Thymus (tissue), 11 donors: ENCODE measurements at regions not wholly inside any gene's neighbourhood (a gene's known extent, or its start where the extent isn't known, plus 50 kb on each side); places are given as distances from the start of the nearest gene placed in this dataset.

Source experiments
- DNase-seq, 9 donors: peaks; one replicate each; pipeline ENCODE4 v3.0.0-alpha.2; 2013; ENCODE audit warnings: low spot score in 9 of 9, low read depth in 6 of 9, missing footprints in 1 of 9
- H3K27ac ChIP-seq, 2 donors: one replicate each; pipeline ENCODE4 v1.5.1; 2013; ENCODE audit warnings: control low read depth in 1 of 2, low read depth in 1 of 2, low read length in 1 of 2, mild to moderate bottlenecking in 1 of 2, moderate library complexity in 1 of 2
- H3K27me3 ChIP-seq, 2 donors: one replicate each; pipeline ENCODE4 v1.5.1; 2013; ENCODE audit warnings: low read length in 1 of 2; ENCODE audit not compliant: control insufficient read depth in 2 of 2, insufficient read depth in 1 of 2
- H3K36me3 ChIP-seq, 2 donors: one replicate each; pipeline ENCODE4 v1.5.1; 2013; ENCODE audit warnings: low read length in 1 of 2, mild to moderate bottlenecking in 1 of 2, moderate library complexity in 1 of 2; ENCODE audit not compliant: control insufficient read depth in 2 of 2, insufficient read depth in 2 of 2
- H3K4me1 ChIP-seq, 2 donors: one replicate each; pipeline ENCODE4 v1.5.1; 2013; ENCODE audit warnings: low read length in 2 of 2; ENCODE audit not compliant: control insufficient read depth in 2 of 2, insufficient read depth in 2 of 2
- H3K4me3 ChIP-seq, 2 donors: one replicate each; pipeline ENCODE4 v1.5.1; 2013; ENCODE audit warnings: low read length in 2 of 2, control low read depth in 1 of 2, mild to moderate bottlenecking in 1 of 2
- H3K9me3 ChIP-seq, 2 donors: one replicate each; pipeline ENCODE4 v1.5.1; 2013; ENCODE audit warnings: low read length in 1 of 2, mild to moderate bottlenecking in 1 of 2; ENCODE audit not compliant: control insufficient read depth in 2 of 2, insufficient read depth in 1 of 2
- WGBS: extraction: QIAGEN DNeasy Blood & Tissue Kit; methylation state at CpG from one replicate; pipeline ENCODE4 v1.1.7; 2013; 5-methylcytosine and 5-hydroxymethylcytosine counted together
- donor health status: healthy.

DNA sequence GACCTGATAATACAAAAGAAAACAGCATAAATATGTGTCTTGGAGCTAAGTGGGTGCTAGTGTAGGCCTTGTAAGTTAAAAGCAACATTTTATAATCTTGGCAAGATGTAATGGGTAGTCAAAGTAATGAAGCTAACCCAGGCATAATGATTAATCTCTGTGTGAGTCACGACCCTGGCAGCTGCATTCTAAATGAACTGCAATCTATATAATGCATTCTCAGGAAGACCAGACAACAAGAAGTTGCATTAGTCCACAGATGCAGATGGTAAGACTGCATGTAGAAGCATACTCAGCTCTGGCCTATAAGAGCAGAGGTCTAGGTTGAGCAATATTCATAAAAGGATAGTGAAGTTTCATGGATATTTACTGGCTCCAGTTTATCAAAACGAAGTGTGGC, 85.6 kb upstream of the ETAA1 start:
- Histone ChIP-seq H3K9me3 (no peaks in the 10 kb centered on the region), H3K36me3 (no peaks in the 10 kb centered on the region), H3K27me3 (no peaks in the 10 kb centered on the region), H3K4me3 (no peak overlapping the region), H3K4me1 (no peaks in the 10 kb centered on the region), H3K27ac (no peak overlapping the region)
- WGBS, result 87% methylated on average over 2 of the region's 2 CpGs
- DNase-seq, result no peak

DNA sequence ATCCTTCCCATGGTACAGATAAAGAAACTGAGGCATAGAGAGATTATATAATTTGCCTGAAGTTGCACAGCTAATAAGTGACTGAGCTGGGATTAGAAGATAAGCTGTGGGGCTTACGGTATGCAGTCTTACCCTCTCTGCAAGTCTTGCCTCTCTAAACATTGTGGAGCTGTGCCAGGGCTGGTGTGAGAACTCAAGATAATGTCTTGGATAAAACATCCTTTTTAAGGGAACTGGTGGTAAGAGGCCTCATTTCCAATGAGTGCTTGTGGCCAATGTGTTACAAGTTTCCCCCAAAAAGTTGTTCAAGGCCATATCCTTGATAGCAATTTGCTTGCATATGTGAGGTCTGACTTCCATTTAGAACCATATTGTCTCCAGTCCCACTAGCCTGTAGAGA, 84.3 kb upstream of the ETAA1 start:
- H3K4me1 ChIP-seq, result no peaks in the 10 kb centered on the region
- no peak overlapping the region for H3K4me3 ChIP-seq
- H3K27me3 ChIP-seq, result no peaks in the 10 kb centered on the region
- H3K27ac ChIP-seq, result no peak overlapping the region
- no peak for DNase-seq
- no peaks in the 10 kb centered on the region for H3K36me3 ChIP-seq
- WGBS, result 51% methylated on average over 1 of the region's 1 CpG
- H3K9me3 ChIP-seq, result no peaks in the 10 kb centered on the region

DNA sequence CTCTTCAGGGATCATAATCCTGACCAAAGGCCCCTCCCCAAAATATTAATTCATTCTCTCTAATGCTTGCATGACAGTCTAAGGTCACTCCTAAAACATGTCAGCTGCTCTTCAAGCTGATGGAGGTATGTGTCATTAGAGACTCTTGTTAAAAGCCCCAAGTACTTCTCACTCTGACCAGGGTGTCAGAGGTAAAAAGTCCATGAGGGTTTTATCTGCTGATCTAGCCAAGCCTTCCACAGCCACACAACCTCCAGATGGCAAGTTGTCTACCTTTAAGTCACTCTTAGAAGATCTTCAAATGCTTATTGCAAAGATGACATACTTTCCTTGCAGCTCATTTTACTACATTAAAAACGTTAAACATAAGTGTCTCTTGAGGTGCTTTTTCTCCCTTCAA, 83.6 kb upstream of the ETAA1 start:
- Histone ChIP-seq H3K27me3 (no peaks in the 10 kb centered on the region), H3K27ac (no peak overlapping the region), H3K4me3 (no peak overlapping the region), H3K4me1 (no peaks in the 10 kb centered on the region), H3K36me3 (no peaks in the 10 kb centered on the region), H3K9me3 (no peaks in the 10 kb centered on the region)
- no peak for DNase-seq
- 82% methylated on average over 1 of the region's 1 CpG for WGBS

DNA sequence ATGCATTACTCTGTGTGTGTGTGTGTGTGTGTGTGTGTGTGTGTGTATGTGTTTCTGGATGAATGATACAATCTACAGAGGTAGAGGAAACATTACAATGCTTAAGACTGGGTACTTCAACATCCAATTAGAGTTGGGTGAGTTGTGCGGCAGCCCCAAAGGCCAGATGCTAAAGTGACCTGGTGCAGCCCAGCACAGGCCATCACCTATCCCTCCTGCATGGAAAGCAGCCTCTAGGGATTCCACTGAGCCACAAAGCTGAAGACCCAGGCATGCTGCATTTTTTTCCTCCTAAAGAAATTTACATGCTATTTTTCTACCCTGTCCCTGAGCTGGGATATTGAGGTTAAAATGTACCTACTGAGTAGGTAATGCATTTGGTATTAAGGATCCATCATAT, 79.1 kb upstream of the ETAA1 start:
- no peaks in the 10 kb centered on the region for H3K4me1 ChIP-seq
- H3K4me3 ChIP-seq, result no peak overlapping the region
- H3K9me3 ChIP-seq, result no peaks in the 10 kb centered on the region
- H3K27me3 ChIP-seq, result no peaks in the 10 kb centered on the region
- no peak overlapping the region for H3K27ac ChIP-seq
- no peak for DNase-seq
- H3K36me3 ChIP-seq, result no peaks in the 10 kb centered on the region
- 98% methylated on average over 1 of the region's 1 CpG for WGBS

DNA sequence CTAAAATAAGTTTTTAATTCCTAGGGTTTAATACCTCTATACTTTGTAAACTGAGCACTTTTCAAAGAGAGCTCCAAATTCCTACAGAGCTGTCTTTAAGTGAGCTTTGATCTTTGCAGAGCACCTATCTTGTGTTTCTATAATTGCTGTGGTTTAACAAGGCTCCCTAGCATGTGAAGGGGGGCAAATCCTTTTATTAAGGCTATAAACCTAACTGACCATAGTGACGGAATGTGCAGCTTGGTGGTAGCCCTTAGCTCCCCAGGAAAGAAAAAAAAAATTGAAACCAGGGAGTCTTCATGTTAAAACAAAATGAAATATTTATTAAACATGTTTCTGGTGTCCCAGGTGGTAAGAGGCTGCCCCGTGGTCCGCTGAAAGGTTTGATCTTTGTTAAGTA, 78.6 kb upstream of the ETAA1 start:
- WGBS, result 89% methylated on average over 3 of the region's 3 CpGs
- Histone ChIP-seq H3K4me3 (no peak overlapping the region), H3K27ac (no peak overlapping the region), H3K27me3 (no peaks in the 10 kb centered on the region), H3K36me3 (no peaks in the 10 kb centered on the region), H3K9me3 (no peaks in the 10 kb centered on the region), H3K4me1 (no peaks in the 10 kb centered on the region)
- no peak for DNase-seq

DNA sequence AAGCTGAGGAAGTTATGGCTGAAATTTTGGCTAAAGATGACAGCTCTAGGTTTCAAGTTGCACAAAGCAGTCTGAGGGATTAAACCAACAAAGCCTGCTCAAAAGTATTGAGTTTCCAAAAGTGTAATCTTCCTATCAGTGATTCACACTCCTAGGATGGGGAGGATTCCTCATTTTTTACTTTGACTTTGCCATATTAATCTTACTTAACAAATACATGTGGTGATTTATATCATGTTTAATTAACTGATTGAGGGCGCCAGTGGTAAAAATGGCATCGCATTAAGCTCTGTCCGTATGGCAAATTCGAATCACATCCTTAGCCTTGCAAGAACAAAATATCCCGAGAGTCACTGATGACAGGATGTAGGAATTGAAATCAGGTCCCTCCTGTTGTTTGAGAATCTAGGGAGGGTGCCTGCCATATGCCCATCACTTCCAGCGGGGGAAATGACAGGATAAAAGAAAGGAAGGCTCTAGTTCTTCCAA, 78.1 kb upstream of the ETAA1 start:
- Histone ChIP-seq H3K27ac (no peak overlapping the region), H3K4me1 (no peaks in the 10 kb centered on the region), H3K9me3 (no peaks in the 10 kb centered on the region), H3K27me3 (no peaks in the 10 kb centered on the region), H3K36me3 (no peaks in the 10 kb centered on the region), H3K4me3 (no peak overlapping the region)
- 80% methylated on average over 6 of the region's 6 CpGs for WGBS
- DNase-seq, result no peak

DNA sequence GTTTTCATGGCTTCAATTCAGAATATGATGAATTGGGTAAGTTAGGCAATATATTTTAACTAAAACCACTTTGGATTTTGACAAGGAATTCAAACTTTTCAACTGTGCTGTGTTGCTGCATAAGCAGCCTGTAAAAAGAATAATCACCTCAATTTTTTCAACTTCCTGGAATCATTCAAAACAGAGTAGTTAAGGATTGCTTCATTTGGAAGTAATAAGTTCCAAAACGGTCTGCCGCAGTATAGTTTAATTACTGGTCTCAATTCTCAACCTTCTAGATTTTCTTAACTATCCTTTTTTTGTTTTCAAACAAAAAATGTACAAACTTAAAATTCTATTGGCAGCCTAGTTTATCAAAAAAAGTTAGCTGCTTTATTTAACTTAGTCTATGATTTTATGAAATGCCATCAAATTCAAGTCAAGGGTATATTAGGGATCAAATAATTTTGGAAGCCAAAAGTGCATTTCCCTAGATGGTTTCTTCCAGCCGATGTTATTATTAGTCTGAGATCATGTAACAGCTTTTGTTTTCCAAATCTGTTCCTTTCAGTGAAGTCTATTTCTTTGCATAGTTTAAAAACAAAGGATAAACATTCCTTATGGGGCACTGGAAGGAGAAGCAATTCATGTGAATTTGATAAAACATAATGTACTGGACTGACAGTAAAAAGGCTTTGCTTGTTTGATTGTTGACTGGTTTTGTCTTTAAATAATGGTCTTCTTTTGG, 76.1 kb upstream of the ETAA1 start:
- H3K27me3 ChIP-seq, result no peaks in the 10 kb centered on the region
- WGBS, result 96% methylated on average over 3 of the region's 3 CpGs
- H3K4me3 ChIP-seq, result no peak overlapping the region
- no peak overlapping the region for H3K27ac ChIP-seq
- DNase-seq, result no peak
- H3K36me3 ChIP-seq, result no peaks in the 10 kb centered on the region
- H3K9me3 ChIP-seq, result no peaks in the 10 kb centered on the region
- H3K4me1 ChIP-seq, result no peaks in the 10 kb centered on the region

DNA sequence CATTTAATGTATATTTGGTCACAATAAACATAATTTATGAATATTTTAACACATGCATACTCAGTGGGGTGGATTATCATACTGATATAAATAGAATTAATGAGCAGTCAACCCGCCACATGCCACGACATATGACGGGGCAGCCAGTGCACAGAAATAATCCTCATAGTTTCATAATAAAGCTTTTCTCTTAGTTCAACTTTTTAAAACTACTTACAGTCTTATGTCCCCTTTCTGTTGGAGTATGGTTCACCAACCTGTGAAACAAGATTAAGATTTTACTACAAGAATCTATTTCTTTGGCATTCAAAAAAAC, 75.6 kb upstream of the ETAA1 start:
- H3K36me3 ChIP-seq, result no peaks in the 10 kb centered on the region
- no peaks in the 10 kb centered on the region for H3K27me3 ChIP-seq
- no peak overlapping the region for H3K27ac ChIP-seq
- no peaks in the 10 kb centered on the region for H3K4me1 ChIP-seq
- no peaks in the 10 kb centered on the region for H3K9me3 ChIP-seq
- no peak overlapping the region for H3K4me3 ChIP-seq
- WGBS, result 98% methylated on average over 3 of the region's 3 CpGs
- DNase-seq, result no peak

DNA sequence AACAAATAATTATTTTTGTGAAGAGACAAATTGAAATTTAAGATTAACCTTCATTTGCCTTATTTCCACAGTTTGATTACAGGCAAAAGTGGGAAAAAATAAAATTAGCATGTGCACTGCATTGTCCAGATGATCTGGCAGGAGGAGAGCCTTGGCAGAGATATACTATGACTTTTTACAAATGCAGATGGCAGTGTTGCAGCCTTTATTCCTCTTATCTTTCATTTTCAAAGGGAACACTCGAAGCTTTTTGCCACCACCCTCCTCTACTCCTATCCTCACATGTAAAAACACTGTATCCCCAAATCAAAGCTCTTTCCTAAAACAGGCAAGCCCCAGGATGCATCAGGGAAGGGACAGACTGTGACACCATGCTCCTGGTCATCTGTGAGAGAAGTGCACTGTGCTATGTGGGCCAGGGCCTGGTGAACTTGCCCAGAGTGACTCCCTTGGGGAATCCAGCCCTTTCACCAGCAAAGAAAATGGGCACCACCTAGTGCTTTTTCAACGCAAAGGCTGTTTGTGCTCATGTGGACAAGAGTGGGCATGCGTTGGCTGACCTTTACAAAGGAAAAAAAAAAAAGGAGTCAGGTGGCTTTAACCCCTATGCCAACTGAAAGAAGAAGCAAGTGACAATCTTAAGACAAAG, 74.7 kb upstream of the ETAA1 start:
- no peak overlapping the region for H3K27ac ChIP-seq
- no peak for DNase-seq

More for the DNA sequence above, 74.7 kb upstream of the ETAA1 start:
- no peaks in the 10 kb centered on the region for H3K36me3 ChIP-seq
- WGBS, result 86% methylated on average over 3 of the region's 3 CpGs
- H3K27me3 ChIP-seq, result no peaks in the 10 kb centered on the region
- no peak overlapping the region for H3K4me3 ChIP-seq
- H3K9me3 ChIP-seq, result no peaks in the 10 kb centered on the region
- H3K4me1 ChIP-seq, result no peaks in the 10 kb centered on the region
